Cardiac muscle cell (in vitro differentiated cells and primary cell): ENCODE measurements at regions not wholly inside any gene's neighbourhood (a gene's known extent, or its start where the extent isn't known, plus 50 kb on each side); places are given as distances from the start of the nearest gene placed in this dataset.

ENCODE experiments used
- DNase-seq, 2 donors: peaks; one replicate each; pipeline versions ENCODE4 v3.0.0 to v3.0.0-alpha.2; 2010 to 2017; ENCODE audit warnings: low read depth in 1 of 2, low spot score in 1 of 2
- H3K27ac ChIP-seq: fragments of 200-600 bp; sonication (generic); 2 replicates; pipeline ENCODE4 v1.5.1; 2016
- H3K27me3 ChIP-seq: fragments of 200-600 bp; sonication (generic); 2 replicates; pipeline ENCODE4 v1.6.0; 2016; ENCODE audit warnings: control low read depth
- H3K36me3 ChIP-seq: fragments of 200-600 bp; sonication (generic); 2 replicates; pipeline ENCODE4 v1.5.1; 2016; ENCODE audit warnings: control low read depth
- H3K4me1 ChIP-seq: fragments of 200-600 bp; sonication (generic); 2 replicates; pipeline ENCODE4 v1.8.1; 2017; ENCODE audit warnings: low read depth, mild to moderate bottlenecking, mixed run types
- H3K4me3 ChIP-seq: fragments of 200-600 bp; sonication (generic); 2 replicates; pipeline ENCODE4 v1.5.1; 2016; ENCODE audit warnings: mild to moderate bottlenecking
- H3K9me3 ChIP-seq: fragments of 200-600 bp; sonication (generic); 2 replicates; pipeline ENCODE4 v1.5.1; 2017; ENCODE audit warnings: low read depth, mild to moderate bottlenecking, control low read depth
- TF ChIP-seq, protein P1 (sequence below): IDR thresholded peaks from 2 replicates; pipeline ENCODE4 v1.5.1; 2012; ENCODE audit warnings: low read depth, mild to moderate bottlenecking, low read length

DNA sequence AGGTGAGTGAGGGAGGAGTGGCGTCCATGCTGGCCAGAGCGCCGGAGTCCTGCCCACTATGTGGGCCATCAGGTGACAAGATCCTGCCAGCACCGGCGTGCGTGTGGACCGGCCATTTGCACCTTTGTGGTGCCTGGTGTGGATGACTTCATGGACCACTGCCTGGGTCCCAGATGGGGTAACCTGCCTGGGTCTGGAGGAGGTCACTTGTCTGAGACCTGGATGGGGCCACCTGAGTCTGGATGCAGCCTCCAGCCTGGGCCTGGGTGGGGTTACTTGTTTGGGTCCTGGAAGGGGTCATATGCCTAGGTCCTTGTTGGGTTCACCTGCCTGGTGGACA is 299.6 kb downstream of the NDUFA10 start:
- no peaks in the 10 kb centered on the region for H3K4me1 ChIP-seq
- DNase-seq: no peak

GRCh38 chr2:239724851-239725550 is 300.1 kb downstream of the NDUFA10 start:
- DNase-seq: no peak
- Histone ChIP-seq H3K27ac (no peak overlapping the region), H3K27me3 (no peaks in the 10 kb centered on the region), H3K4me3 (no peak overlapping the region), H3K36me3 (no peaks in the 10 kb centered on the region), H3K4me1 (no peaks in the 10 kb centered on the region), H3K9me3 (no peaks in the 10 kb centered on the region)
- TF ChIP-seq, protein P1, sequence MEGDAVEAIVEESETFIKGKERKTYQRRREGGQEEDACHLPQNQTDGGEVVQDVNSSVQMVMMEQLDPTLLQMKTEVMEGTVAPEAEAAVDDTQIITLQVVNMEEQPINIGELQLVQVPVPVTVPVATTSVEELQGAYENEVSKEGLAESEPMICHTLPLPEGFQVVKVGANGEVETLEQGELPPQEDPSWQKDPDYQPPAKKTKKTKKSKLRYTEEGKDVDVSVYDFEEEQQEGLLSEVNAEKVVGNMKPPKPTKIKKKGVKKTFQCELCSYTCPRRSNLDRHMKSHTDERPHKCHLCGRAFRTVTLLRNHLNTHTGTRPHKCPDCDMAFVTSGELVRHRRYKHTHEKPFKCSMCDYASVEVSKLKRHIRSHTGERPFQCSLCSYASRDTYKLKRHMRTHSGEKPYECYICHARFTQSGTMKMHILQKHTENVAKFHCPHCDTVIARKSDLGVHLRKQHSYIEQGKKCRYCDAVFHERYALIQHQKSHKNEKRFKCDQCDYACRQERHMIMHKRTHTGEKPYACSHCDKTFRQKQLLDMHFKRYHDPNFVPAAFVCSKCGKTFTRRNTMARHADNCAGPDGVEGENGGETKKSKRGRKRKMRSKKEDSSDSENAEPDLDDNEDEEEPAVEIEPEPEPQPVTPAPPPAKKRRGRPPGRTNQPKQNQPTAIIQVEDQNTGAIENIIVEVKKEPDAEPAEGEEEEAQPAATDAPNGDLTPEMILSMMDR: no peak

More for the DNA sequence above, 299.6 kb downstream of the NDUFA10 start:
- H3K36me3 ChIP-seq: no peaks in the 10 kb centered on the region
- no peaks in the 10 kb centered on the region for H3K27me3 ChIP-seq
- no peak overlapping the region for H3K4me3 ChIP-seq
- no peaks in the 10 kb centered on the region for H3K9me3 ChIP-seq
- TF ChIP-seq, protein P1: no peak
- no peak overlapping the region for H3K27ac ChIP-seq

DNA sequence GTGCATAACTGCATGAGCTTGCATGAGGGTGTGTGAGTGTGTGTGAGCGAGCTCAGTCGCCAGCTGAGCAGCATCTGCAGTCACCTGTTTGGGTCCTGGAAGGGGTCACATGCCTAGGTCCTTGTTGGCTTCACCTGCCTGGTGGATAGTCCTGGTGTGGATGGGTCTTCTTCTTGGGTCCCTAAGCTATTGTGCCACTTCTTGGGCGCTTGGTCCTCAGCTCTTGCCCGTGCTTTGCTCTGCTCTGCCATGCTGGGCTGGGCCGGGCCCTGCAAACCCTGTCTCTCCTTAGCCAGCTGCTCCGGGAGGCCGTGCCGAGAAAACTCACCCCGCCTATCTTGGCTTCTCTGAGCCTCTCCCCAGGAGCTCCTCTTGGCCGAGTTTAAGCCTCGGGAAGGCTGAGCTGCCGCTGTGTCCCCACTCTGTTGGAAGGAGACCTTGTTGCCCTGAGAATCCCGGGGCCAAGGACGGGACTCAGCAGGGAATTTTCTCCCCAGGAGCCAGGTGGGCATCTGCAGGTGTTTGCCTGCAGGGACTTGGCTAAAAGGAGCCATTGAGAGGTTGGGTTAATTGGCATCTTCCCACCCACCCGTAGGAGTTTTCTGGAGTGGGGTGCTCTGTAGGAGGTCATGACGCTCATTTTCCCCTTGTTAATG is 300.8 kb downstream of the NDUFA10 start:
- Histone ChIP-seq H3K9me3 (no peaks in the 10 kb centered on the region), H3K4me3 (no peak overlapping the region), H3K36me3 (no peaks in the 10 kb centered on the region), H3K4me1 (no peaks in the 10 kb centered on the region), H3K27me3 (no peaks in the 10 kb centered on the region), H3K27ac (no peak overlapping the region)
- DNase-seq: no peak
- TF ChIP-seq, protein P1: no peak

GRCh38 chr2:239723486-239724193 is 301.5 kb downstream of the NDUFA10 start:
- H3K9me3 ChIP-seq: no peaks in the 10 kb centered on the region
- TF ChIP-seq, protein P1: no peak
- no peak overlapping the region for H3K27ac ChIP-seq
- no peak overlapping the region for H3K4me3 ChIP-seq
- H3K27me3 ChIP-seq: no peaks in the 10 kb centered on the region
- no peaks in the 10 kb centered on the region for H3K36me3 ChIP-seq
- no peak for DNase-seq
- no peaks in the 10 kb centered on the region for H3K4me1 ChIP-seq

- no peak for DNase-seq
- no peaks in the 10 kb centered on the region for H3K9me3 ChIP-seq
- no peaks in the 10 kb centered on the region for H3K27me3 ChIP-seq
- H3K4me3 ChIP-seq: no peak overlapping the region
- no peak overlapping the region for H3K27ac ChIP-seq
- H3K36me3 ChIP-seq: no peaks in the 10 kb centered on the region
- H3K4me1 ChIP-seq: no peaks in the 10 kb centered on the region
- TF ChIP-seq, protein P1: no peak
These were observed 302.2 kb downstream of the NDUFA10 start for GRCh38 chr2:239722760-239723470.
